Activated naive CD4-positive, alpha-beta T cell treated with anti-CD3 and anti-CD28 coated beads, Interleukin-2, amount 50 U/mL, for 72 hours (primary cell): ENCODE measurements at regions not wholly inside any gene's neighbourhood (a gene's known extent, or its start where the extent isn't known, plus 50 kb on each side); places are given as distances from the start of the nearest gene placed in this dataset.
"Not testable (repeated sequence)": the region's sequence is repeated elsewhere in the genome, so short reads cannot be mapped to it uniquely, and the experiment has no call there.

Experiments
- ATAC-seq, 2 donors: fragments of 150-1000 bp; cut with Tn5 transposase; 2 replicates each; pipeline ENCODE4 v1.10.0; 2021; ENCODE audit warnings: mild to moderate bottlenecking in 2 of 2, moderate library complexity in 2 of 2
- DNase-seq, 2 donors: peaks; one replicate each; pipeline ENCODE4 v3.0.0; 2021 to 2022; ENCODE audit warnings: low spot score in 2 of 2
- H3K27ac Mint-ChIP-seq, 2 donors: one replicate each; pipeline ENCODE4 v1.8.0; 2022; ENCODE audit warnings: mild to moderate bottlenecking in 2 of 2, mixed read lengths in 2 of 2
- H3K36me3 Mint-ChIP-seq, 2 donors: one replicate each; pipeline ENCODE4 v1.8.0; 2022; ENCODE audit warnings: mixed read lengths in 2 of 2
- H3K9me3 Mint-ChIP-seq, 2 donors: one replicate each; pipeline ENCODE4 v1.8.0; 2022; ENCODE audit warnings: mixed read lengths in 2 of 2

- no peaks in the 10 kb centered on the region for H3K36me3 Mint-ChIP-seq
Measured at GRCh38 chr11:92002568-92002967, 222.1 kb upstream of the FAT3 start.

GRCh38 chr11:91998481-91998880, 226.1 kb upstream of the FAT3 start:
- no peaks in the 10 kb centered on the region for H3K36me3 Mint-ChIP-seq
- no peak overlapping the region for H3K27ac Mint-ChIP-seq
- ATAC-seq (no peak), DNase-seq (no peak)
- peaks cover 8 to 9% of the 10 kb centered on the region in 2 donors for H3K9me3 Mint-ChIP-seq

More at GRCh38 chr11:92002568-92002967, 222.1 kb upstream of the FAT3 start:
- peaks cover 3 to 10% of the 10 kb centered on the region in 2 donors for H3K9me3 Mint-ChIP-seq
- no peak for DNase-seq
- no peak for ATAC-seq
- no peak overlapping the region for H3K27ac Mint-ChIP-seq

GRCh38 chr11:91997226-91997625, 227.4 kb upstream of the FAT3 start:
- no peaks in the 10 kb centered on the region for H3K36me3 Mint-ChIP-seq
- no peak for ATAC-seq
- DNase-seq: no peak
- peaks cover 8 to 9% of the 10 kb centered on the region in 2 donors for H3K9me3 Mint-ChIP-seq
- H3K27ac Mint-ChIP-seq: no peak overlapping the region

- Mint-ChIP-seq H3K36me3 (no peaks in the 10 kb centered on the region), H3K27ac (no peak overlapping the region), H3K9me3 (peaks cover 9% of the 10 kb centered on the region in 2 donors)
- no peak for ATAC-seq
- DNase-seq: no peak
Measured at GRCh38 chr11:91996526-91996925, 228.1 kb upstream of the FAT3 start.

GRCh38 chr11:91988443-91988842, 236.2 kb upstream of the FAT3 start:
- not testable (repeated sequence) for H3K36me3 Mint-ChIP-seq, DNase-seq, H3K27ac Mint-ChIP-seq, ATAC-seq
- H3K9me3 Mint-ChIP-seq: peaks cover 22 to 23% of the 10 kb centered on the region in 2 donors

- H3K27ac Mint-ChIP-seq: no peak overlapping the region
- no peaks in the 10 kb centered on the region for H3K36me3 Mint-ChIP-seq
- ATAC-seq: no peak
Measured at GRCh38 chr11:91986218-91986617, 238.4 kb upstream of the FAT3 start.

GRCh38 chr11:91984033-91984584, 240.5 kb upstream of the FAT3 start:
- no peak overlapping the region for H3K27ac Mint-ChIP-seq
- no peaks in the 10 kb centered on the region for H3K36me3 Mint-ChIP-seq
- H3K9me3 Mint-ChIP-seq: peaks cover 16 to 19% of the 10 kb centered on the region in 2 donors

More at GRCh38 chr11:91986218-91986617, 238.4 kb upstream of the FAT3 start:
- no peak for DNase-seq
- peaks cover 19 to 22% of the 10 kb centered on the region in 2 donors for H3K9me3 Mint-ChIP-seq

GRCh38 chr11:91981995-91982394, 242.6 kb upstream of the FAT3 start:
- Mint-ChIP-seq H3K27ac (no peak overlapping the region), H3K36me3 (no peaks in the 10 kb centered on the region), H3K9me3 (peaks cover 8 to 9% of the 10 kb centered on the region in 2 donors)
- ATAC-seq (no peak), DNase-seq (no peak)

More at GRCh38 chr11:91984033-91984584, 240.5 kb upstream of the FAT3 start:
- DNase-seq: no peak
- ATAC-seq: no peak

GRCh38 chr11:91979775-91980174, 244.8 kb upstream of the FAT3 start:
- ATAC-seq (no peak), DNase-seq (no peak)
- no peak overlapping the region for H3K27ac Mint-ChIP-seq
- H3K9me3 Mint-ChIP-seq: peaks cover 2 to 4% of the 10 kb centered on the region in 2 donors
- H3K36me3 Mint-ChIP-seq: no peaks in the 10 kb centered on the region

- H3K9me3 Mint-ChIP-seq: peaks cover 2 to 4% of the 10 kb centered on the region in 2 donors
- no peak for DNase-seq
- H3K27ac Mint-ChIP-seq: no peak overlapping the region
- ATAC-seq: no peak
- H3K36me3 Mint-ChIP-seq: no peaks in the 10 kb centered on the region
Measured at GRCh38 chr11:91978747-91979146, 245.9 kb upstream of the FAT3 start.

- DNase-seq (no peak), ATAC-seq (no peak)
- no peak overlapping the region for H3K27ac Mint-ChIP-seq
- H3K9me3 Mint-ChIP-seq: peaks cover 11 to 13% of the 10 kb centered on the region in 2 donors
- no peaks in the 10 kb centered on the region for H3K36me3 Mint-ChIP-seq
Measured at GRCh38 chr11:91972665-91973266, 251.9 kb upstream of the FAT3 start.

- Mint-ChIP-seq H3K27ac (no peak overlapping the region), H3K9me3 (peaks cover 7 to 13% of the 10 kb centered on the region in 2 donors), H3K36me3 (no peaks in the 10 kb centered on the region)
- ATAC-seq (no peak), DNase-seq (no peak)
Measured at GRCh38 chr11:91970624-91971023, 254.0 kb upstream of the FAT3 start.

- Mint-ChIP-seq H3K36me3 (no peaks in the 10 kb centered on the region), H3K9me3 (peaks cover 7 to 22% of the 10 kb centered on the region in 2 donors), H3K27ac (no peak overlapping the region)
- ATAC-seq (no peak), DNase-seq (no peak)
Measured at GRCh38 chr11:91969486-91969885, 255.1 kb upstream of the FAT3 start.

- no peak for DNase-seq
- ATAC-seq: no peak
- Mint-ChIP-seq H3K36me3 (no peaks in the 10 kb centered on the region), H3K9me3 (peaks cover 12 to 24% of the 10 kb centered on the region in 2 donors), H3K27ac (no peak overlapping the region)
Measured at GRCh38 chr11:91967691-91968045, 256.9 kb upstream of the FAT3 start.

GRCh38 chr11:91967026-91967690, 257.5 kb upstream of the FAT3 start:
- Mint-ChIP-seq H3K27ac (no peak overlapping the region), H3K36me3 (no peaks in the 10 kb centered on the region), H3K9me3 (peaks cover 16 to 28% of the 10 kb centered on the region in 2 donors)
- DNase-seq: no peak
- ATAC-seq: no peak

GRCh38 chr11:91966368-91966767, 258.2 kb upstream of the FAT3 start:
- no peaks in the 10 kb centered on the region for H3K36me3 Mint-ChIP-seq
- H3K27ac Mint-ChIP-seq: no peak overlapping the region
- ATAC-seq (no peak), DNase-seq (no peak)
- H3K9me3 Mint-ChIP-seq: peaks cover 20 to 26% of the 10 kb centered on the region in 2 donors

- no peak for ATAC-seq
- peaks cover 44 to 50% of the 10 kb centered on the region in 2 donors for H3K9me3 Mint-ChIP-seq
- peaks cover 10 to 23% of the 10 kb centered on the region in 2 donors for H3K36me3 Mint-ChIP-seq
- no peak overlapping the region for H3K27ac Mint-ChIP-seq
- DNase-seq: no peak
Measured at GRCh38 chr11:91960770-91961169, 263.8 kb upstream of the FAT3 start.

- Mint-ChIP-seq H3K36me3 (peaks cover 10 to 23% of the 10 kb centered on the region in 2 donors), H3K9me3 (peaks cover 40 to 44% of the 10 kb centered on the region in 2 donors), H3K27ac (no peak overlapping the region)
- ATAC-seq (no peak), DNase-seq (no peak)
Measured at GRCh38 chr11:91959411-91959810, 265.2 kb upstream of the FAT3 start.
